HepG2 (cell line): ENCODE measurements at regions not wholly inside any gene's neighbourhood (a gene's known extent, or its start where the extent isn't known, plus 50 kb on each side); places are given as distances from the start of the nearest gene placed in this dataset.
A peak's percentile ranks its signal among the peaks of the same experiment; 100 is the strongest.

Experiments used
- CBX2 ChIP-seq, 2 experiments: fragments of 200-600 bp in 1 of 2; sonication (generic); formaldehyde crosslinking in 1 of 2; IDR thresholded peaks; 2 replicates each; pipeline versions ENCODE4 v1.7.0 to v1.8.1; 2018 to 2022; ENCODE audit warnings: low read depth in 2 of 2, low read length in 1 of 2, mild to moderate bottlenecking in 1 of 2, missing genetic modification reagents in 1 of 2
- CREBL2 ChIP-seq: sonication (generic); formaldehyde crosslinking; IDR thresholded peaks from 2 replicates; pipeline ENCODE4 v1.8.1; 2023; ENCODE audit warnings: missing genetic modification reagents, mild to moderate bottlenecking, borderline replicate concordance
- CREM ChIP-seq, 2 experiments: sonication (generic) in 1 of 2; formaldehyde crosslinking in 1 of 2; IDR thresholded peaks; 2 replicates each; pipeline versions ENCODE4 v1.4.0 to v1.6.1; 2016 to 2020; ENCODE audit warnings: antibody characterized with exemption in 1 of 2, mild to moderate bottlenecking in 1 of 2, missing genetic modification reagents in 1 of 2
- EED ChIP-seq: sonication (generic); formaldehyde crosslinking; IDR thresholded peaks from 2 replicates; pipeline ENCODE4 v1.5.0; 2020; ENCODE audit warnings: mild to moderate bottlenecking, missing genetic modification reagents
- GMEB1 ChIP-seq: sonication (generic); formaldehyde crosslinking; IDR thresholded peaks from 2 replicates; pipeline ENCODE4 v1.5.1; 2020; ENCODE audit warnings: missing genetic modification reagents, mild to moderate bottlenecking, borderline replicate concordance
- GPBP1L1 ChIP-seq: sonication (generic); formaldehyde crosslinking; IDR thresholded peaks from 2 replicates; pipeline ENCODE4 v1.5.0; 2020; ENCODE audit warnings: mild to moderate bottlenecking, missing genetic modification reagents
- HMGA1 ChIP-seq: sonication (generic); formaldehyde crosslinking; conservative IDR thresholded peaks from 2 replicates; pipeline ENCODE4 v1.4.0; 2020; ENCODE audit warnings: missing genetic modification reagents
- NR3C1 ChIP-seq: sonication (generic); formaldehyde crosslinking; IDR thresholded peaks from 2 replicates; pipeline ENCODE4 v1.4.0; 2020; ENCODE audit warnings: missing genetic modification reagents
- PATZ1 ChIP-seq: sonication (generic); formaldehyde crosslinking; IDR thresholded peaks from 2 replicates; pipeline ENCODE4 v1.4.0; 2020; ENCODE audit warnings: missing genetic modification reagents
- POGK ChIP-seq: sonication (generic); formaldehyde crosslinking; conservative IDR thresholded peaks from 2 replicates; pipeline ENCODE4 v1.8.0; 2022; ENCODE audit warnings: mild to moderate bottlenecking, moderate library complexity, missing genetic modification reagents
- RCOR2 ChIP-seq: IDR thresholded peaks from 2 replicates; pipeline ENCODE4 v1.6.1; 2016; ENCODE audit warnings: missing biosample characterization, missing genetic modification reagents
- REPIN1 ChIP-seq: sonication (generic); formaldehyde crosslinking; IDR thresholded peaks from 2 replicates; pipeline ENCODE4 v1.8.0; 2022; ENCODE audit warnings: missing genetic modification reagents, low read depth, mild to moderate bottlenecking, borderline replicate concordance
- SNRNP70 ChIP-seq: fragments of 200-400 bp; formaldehyde crosslinking; IDR thresholded peaks from 2 replicates; pipeline ENCODE4 v1.6.1; 2017; ENCODE audit warnings: mild to moderate bottlenecking, low read depth, low read length, moderate library complexity
- SP2 ChIP-seq: sonication (generic); formaldehyde crosslinking; IDR thresholded peaks from 2 replicates; pipeline ENCODE4 v1.5.1; 2020; ENCODE audit warnings: mild to moderate bottlenecking, missing genetic modification reagents
- TGIF2 ChIP-seq: IDR thresholded peaks from 2 replicates; pipeline ENCODE4 v1.6.1; 2016; ENCODE audit warnings: control low read depth, missing compliant biosample characterization
- ZBTB3 ChIP-seq: sonication (generic); formaldehyde crosslinking; IDR thresholded peaks from 2 replicates; pipeline ENCODE4 v1.4.0; 2020; ENCODE audit warnings: low read depth, mild to moderate bottlenecking, moderate library complexity, missing genetic modification reagents, borderline replicate concordance
- ZKSCAN8 ChIP-seq: IDR thresholded peaks from 2 replicates; pipeline ENCODE4 v1.6.1; 2016; ENCODE audit warnings: borderline replicate concordance, missing genetic modification reagents, missing compliant biosample characterization
- ZNF274 ChIP-seq: sonication (generic); formaldehyde crosslinking; IDR thresholded peaks from 2 replicates; pipeline ENCODE4 v1.5.1; 2020; ENCODE audit warnings: mild to moderate bottlenecking, missing genetic modification reagents
- ZNF496 ChIP-seq: sonication (generic); formaldehyde crosslinking; IDR thresholded peaks from 2 replicates; pipeline ENCODE4 v1.8.1; 2023; ENCODE audit warnings: mild to moderate bottlenecking, moderate library complexity, missing genetic modification reagents; ENCODE audit not compliant: insufficient replicate concordance
- ZNF605 ChIP-seq: sonication (generic); formaldehyde crosslinking; IDR thresholded peaks from 2 replicates; pipeline ENCODE4 v1.8.0; 2022; ENCODE audit warnings: mild to moderate bottlenecking, missing genetic modification reagents
- ZNF614 ChIP-seq: IDR thresholded peaks from 2 replicates; pipeline ENCODE4 v1.6.1; 2018; ENCODE audit warnings: missing biosample characterization, missing genetic modification reagents, inconsistent platforms, borderline replicate concordance
- ZNF773 ChIP-seq: sonication (generic); formaldehyde crosslinking; IDR thresholded peaks from 2 replicates; pipeline ENCODE4 v1.4.0; 2020; ENCODE audit warnings: missing genetic modification reagents, borderline replicate concordance

GRCh38 chr6:1227935-1228753 lies 83.8 kb upstream of the FOXQ1 start (continued):
- TF ChIP-seq POGK (CRISPR knock-in tag) (peak; percentile 76; the same call in 1 of the 2 replicates), ZNF605 (CRISPR knock-in tag) (0 out of 2 replicates have a peak, but pooled peaks have one; percentile 17), SNRNP70 (no peak), RCOR2 (CRISPR knock-in tag) (peak; percentile 79), CBX2 (IDR thresholded peaks at IDR 0.05; ENCODE audit: low read depth, low read length) (no peak), CBX2 (CRISPR knock-in tag; IDR thresholded peaks at IDR 0.05; ENCODE audit: low read depth) (no peak), SP2 (no peak), PATZ1 (peak; percentile 79), GPBP1L1 (CRISPR knock-in tag) (no peak), ZNF274 (CRISPR knock-in tag) (peak; percentile 39; the same call in 1 of the 2 replicates), CREM (IDR thresholded peaks at IDR 0.05) (peak; percentile 77), CREM (CRISPR knock-in tag; IDR thresholded peaks at IDR 0.05) (no peak), NR3C1 (CRISPR knock-in tag) (no peak), ZNF773 (CRISPR knock-in tag) (no peak), HMGA1 (CRISPR knock-in tag) (no peak), GMEB1 (no peak), EED (CRISPR knock-in tag) (no peak; the same call in 1 of the 2 replicates), TGIF2 (CRISPR knock-in tag) (peak; percentile 91), REPIN1 (peak; percentile 27), ZNF496 (no peak), ZBTB3 (CRISPR knock-in tag) (peak; percentile 44; the same call in 1 of the 2 replicates), ZKSCAN8 (peak; percentile 66; the same call in 1 of the 2 replicates), ZNF614 (CRISPR knock-in tag) (peak; percentile 95), CREBL2 (CRISPR knock-in tag) (no peak)
